Thoracic aorta (tissue), 2 donors: ENCODE measurements at regions not wholly inside any gene's neighbourhood (a gene's known extent, or its start where the extent isn't known, plus 50 kb on each side); places are given as distances from the start of the nearest gene placed in this dataset.

Experiments
- ATAC-seq: fragments of 150-250 bp; one replicate; pipeline ENCODE4 v1.8.0; 2017; ENCODE audit warnings: low read depth; ENCODE audit not compliant: insufficient number of reproducible peaks, low FRiP score
- DNase-seq: peaks from one replicate; pipeline ENCODE4 v3.0.0-alpha.2; 2020; ENCODE audit warnings: low spot score
- H3K27ac ChIP-seq, 2 donors: fragments of 200-600 bp; sonication (generic); 1 replicate in 1 of 2; 2 replicates in 1 of 2; pipeline ENCODE4 v1.5.1; 2016; ENCODE audit warnings: mild to moderate bottlenecking in 2 of 2, moderate library complexity in 2 of 2
- H3K27me3 ChIP-seq: fragments of 200-600 bp; sonication (generic); replicated peaks from 2 replicates; pipeline ENCODE4 v1.6.0; 2016; ENCODE audit warnings: mild to moderate bottlenecking; ENCODE audit not compliant: insufficient read depth
- H3K36me3 ChIP-seq: fragments of 200-600 bp; sonication (generic); one replicate; pipeline ENCODE4 v1.5.1; 2016
- H3K4me1 ChIP-seq, 2 donors: fragments of 200-600 bp; sonication (generic); 1 replicate in 1 of 2; 2 replicates in 1 of 2; pipeline versions ENCODE4 v1.5.1 to v1.6.0; 2016; ENCODE audit warnings: low read depth in 2 of 2, mild to moderate bottlenecking in 1 of 2; ENCODE audit not compliant: control insufficient read depth in 1 of 2
- H3K4me3 ChIP-seq: fragments of 200-600 bp; sonication (generic); 2 replicates; pipeline ENCODE4 v1.5.1; 2016; ENCODE audit warnings: mild to moderate bottlenecking
- H3K9me3 ChIP-seq: fragments of 200-600 bp; sonication (generic); 2 replicates; pipeline ENCODE4 v1.5.1; 2016
- CTCF ChIP-seq: fragments of 200-600 bp; sonication (generic); IDR thresholded peaks from one replicate; pipeline ENCODE4 v1.5.1; 2019; ENCODE audit warnings: antibody characterized with exemption

- H3K27ac ChIP-seq, result no peak overlapping the region
- DNase-seq (no peak), ATAC-seq (no peak)
- no peaks in the 10 kb centered on the region for H3K9me3 ChIP-seq
- no peaks in the 10 kb centered on the region for H3K27me3 ChIP-seq
- H3K4me1 ChIP-seq, result no peaks in the 10 kb centered on the region
- H3K36me3 ChIP-seq, result no peaks in the 10 kb centered on the region
- H3K4me3 ChIP-seq, result no peak overlapping the region
- TF ChIP-seq CTCF, result no peak
These were observed 96.7 kb upstream of the UQCRFS1 start for GRCh38 chr19:29309637-29310036.

DNA sequence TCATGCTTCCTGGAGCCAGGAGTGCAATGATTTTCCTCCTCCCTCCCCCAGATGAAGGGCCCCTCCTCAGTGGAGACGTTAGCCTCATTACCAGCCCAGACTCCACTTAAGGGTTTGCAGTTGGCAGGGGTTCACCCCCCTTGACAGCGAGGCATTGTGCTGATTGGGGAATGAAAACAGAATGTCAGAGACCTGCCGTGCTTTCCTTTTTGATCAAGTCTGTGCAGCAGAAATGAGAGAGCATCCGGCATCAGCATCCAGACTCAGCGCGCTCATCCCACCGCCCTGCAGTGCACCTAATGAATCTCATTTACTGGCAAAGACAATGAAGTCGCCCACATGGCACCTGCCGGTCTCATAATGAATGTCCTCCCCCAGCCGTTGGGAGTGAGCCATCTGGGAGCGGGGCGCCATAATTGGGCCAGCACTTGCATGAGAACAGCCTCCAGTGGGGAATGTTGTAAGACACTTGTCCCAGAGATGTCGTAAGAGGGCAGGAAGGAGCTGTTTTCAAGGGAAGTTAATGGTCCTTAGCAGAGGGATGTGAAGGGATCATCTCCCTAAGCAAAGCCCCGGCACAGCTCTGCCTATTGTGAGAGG, 98.3 kb upstream of the UQCRFS1 start:
- Histone ChIP-seq H3K27me3 (no peaks in the 10 kb centered on the region), H3K4me3 (no peak overlapping the region), H3K4me1 (no peaks in the 10 kb centered on the region), H3K36me3 (no peaks in the 10 kb centered on the region), H3K9me3 (no peaks in the 10 kb centered on the region), H3K27ac (no peak overlapping the region)
- no peak for ATAC-seq
- TF ChIP-seq CTCF, result no peak
- DNase-seq, result no peak

GRCh38 chr19:29315556-29316190, 102.7 kb upstream of the UQCRFS1 start:
- DNase-seq, result no peak

GRCh38 chr19:29318581-29318980, 105.6 kb upstream of the UQCRFS1 start:
- Histone ChIP-seq H3K4me3 (no peak overlapping the region), H3K36me3 (no peaks in the 10 kb centered on the region), H3K27me3 (no peaks in the 10 kb centered on the region), H3K27ac (no peak overlapping the region), H3K4me1 (no peaks in the 10 kb centered on the region), H3K9me3 (no peaks in the 10 kb centered on the region)
- DNase-seq, result no peak
- ATAC-seq, result no peak
- TF ChIP-seq CTCF, result no peak

More at GRCh38 chr19:29315556-29316190, 102.7 kb upstream of the UQCRFS1 start:
- no peak for TF ChIP-seq CTCF
- Histone ChIP-seq H3K4me1 (no peaks in the 10 kb centered on the region), H3K36me3 (no peaks in the 10 kb centered on the region), H3K9me3 (no peaks in the 10 kb centered on the region), H3K27ac (no peak overlapping the region), H3K27me3 (no peaks in the 10 kb centered on the region), H3K4me3 (no peak overlapping the region)
- no peak for ATAC-seq

- DNase-seq, result no peak
- Histone ChIP-seq H3K4me1 (no peaks in the 10 kb centered on the region), H3K4me3 (no peak overlapping the region), H3K27ac (no peak overlapping the region), H3K9me3 (no peaks in the 10 kb centered on the region), H3K36me3 (no peaks in the 10 kb centered on the region), H3K27me3 (no peaks in the 10 kb centered on the region)
- no peak for ATAC-seq
- no peak for TF ChIP-seq CTCF
These were observed 107.1 kb upstream of the UQCRFS1 start for GRCh38 chr19:29320086-29320485.
